Retinal pigment epithelial cell (primary cell): ENCODE measurements at regions not wholly inside any gene's neighbourhood (a gene's known extent, or its start where the extent isn't known, plus 50 kb on each side); places are given as distances from the start of the nearest gene placed in this dataset.

Experiments used
- DNase-seq: peaks from one replicate; pipeline ENCODE4 v3.0.0-alpha.2; 2010; ENCODE audit warnings: low read depth
- H3K4me3 ChIP-seq: 2 replicates; pipeline ENCODE4 v1.5.1; 2011; ENCODE audit warnings: mild to moderate bottlenecking, low read length, control low read depth, moderate library complexity
- TF ChIP-seq, protein P1 (sequence below): conservative IDR thresholded peaks from 2 replicates; pipeline ENCODE4 v1.5.1; 2011; ENCODE audit warnings: low read depth, low read length, control low read depth, inconsistent platforms

DNA sequence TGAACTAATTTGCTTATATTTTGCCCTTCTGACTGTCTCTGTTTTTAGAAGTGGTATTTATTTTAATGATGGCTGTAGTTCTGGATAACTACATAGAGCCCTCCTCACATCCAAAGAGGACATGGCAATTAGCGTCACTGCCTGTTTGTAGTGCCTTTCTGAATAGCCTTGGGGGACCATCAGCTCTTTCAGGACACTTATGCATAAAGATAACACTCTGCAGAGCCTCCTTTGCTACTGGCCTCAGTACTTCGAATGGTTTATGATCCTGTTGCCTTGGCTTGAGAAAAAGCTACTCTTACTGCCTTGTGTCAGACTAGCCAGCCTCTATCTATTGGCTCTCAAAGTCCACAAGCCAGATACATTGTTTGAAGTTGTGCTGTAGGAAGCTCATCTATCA, 105.4 kb upstream of the SPRED1 start:
- no peak for DNase-seq
- no peak overlapping the region for H3K4me3 ChIP-seq
- TF ChIP-seq, protein P1, sequence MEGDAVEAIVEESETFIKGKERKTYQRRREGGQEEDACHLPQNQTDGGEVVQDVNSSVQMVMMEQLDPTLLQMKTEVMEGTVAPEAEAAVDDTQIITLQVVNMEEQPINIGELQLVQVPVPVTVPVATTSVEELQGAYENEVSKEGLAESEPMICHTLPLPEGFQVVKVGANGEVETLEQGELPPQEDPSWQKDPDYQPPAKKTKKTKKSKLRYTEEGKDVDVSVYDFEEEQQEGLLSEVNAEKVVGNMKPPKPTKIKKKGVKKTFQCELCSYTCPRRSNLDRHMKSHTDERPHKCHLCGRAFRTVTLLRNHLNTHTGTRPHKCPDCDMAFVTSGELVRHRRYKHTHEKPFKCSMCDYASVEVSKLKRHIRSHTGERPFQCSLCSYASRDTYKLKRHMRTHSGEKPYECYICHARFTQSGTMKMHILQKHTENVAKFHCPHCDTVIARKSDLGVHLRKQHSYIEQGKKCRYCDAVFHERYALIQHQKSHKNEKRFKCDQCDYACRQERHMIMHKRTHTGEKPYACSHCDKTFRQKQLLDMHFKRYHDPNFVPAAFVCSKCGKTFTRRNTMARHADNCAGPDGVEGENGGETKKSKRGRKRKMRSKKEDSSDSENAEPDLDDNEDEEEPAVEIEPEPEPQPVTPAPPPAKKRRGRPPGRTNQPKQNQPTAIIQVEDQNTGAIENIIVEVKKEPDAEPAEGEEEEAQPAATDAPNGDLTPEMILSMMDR: no peak

DNA sequence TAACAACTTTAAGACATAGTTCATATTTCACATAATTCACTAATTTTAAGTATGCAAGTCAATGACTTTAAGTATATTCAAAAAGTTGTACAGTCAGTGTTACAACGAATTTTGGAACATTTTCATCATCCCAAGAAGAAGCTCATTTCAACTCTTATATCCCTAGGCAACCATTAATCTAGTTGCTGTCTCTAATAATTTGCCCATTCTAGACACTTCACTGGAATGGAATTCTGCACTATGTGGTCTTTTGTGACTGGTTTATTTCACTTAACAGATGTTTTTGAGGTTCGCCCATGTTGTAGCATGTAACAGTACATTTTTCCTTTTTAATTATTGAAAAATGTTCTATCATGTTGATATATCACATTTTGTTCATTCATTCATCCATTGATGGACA, 104.2 kb upstream of the SPRED1 start:
- TF ChIP-seq, protein P1: no peak
- no peak overlapping the region for H3K4me3 ChIP-seq
- DNase-seq: no peak

DNA sequence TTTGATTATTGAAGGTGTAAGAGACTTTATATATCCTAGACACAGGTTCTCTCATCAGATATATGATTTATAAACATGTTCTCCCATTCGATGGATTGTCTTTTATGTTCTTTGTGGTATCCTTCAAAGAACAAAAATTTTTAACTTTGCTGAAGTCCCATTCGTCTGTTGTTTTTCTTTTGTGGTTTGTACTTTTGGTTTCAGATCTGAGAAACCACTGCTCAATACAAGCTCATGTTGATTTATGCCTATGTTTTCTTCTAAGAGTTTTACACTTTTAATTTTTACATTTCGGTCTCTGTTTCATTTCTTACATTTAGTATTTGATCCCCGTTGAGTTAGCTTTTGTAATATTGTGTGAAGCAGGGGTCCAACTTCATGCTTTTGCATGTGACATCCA, 103.3 kb upstream of the SPRED1 start:
- TF ChIP-seq, protein P1: no peak
- no peak overlapping the region for H3K4me3 ChIP-seq
- DNase-seq: no peak

DNA sequence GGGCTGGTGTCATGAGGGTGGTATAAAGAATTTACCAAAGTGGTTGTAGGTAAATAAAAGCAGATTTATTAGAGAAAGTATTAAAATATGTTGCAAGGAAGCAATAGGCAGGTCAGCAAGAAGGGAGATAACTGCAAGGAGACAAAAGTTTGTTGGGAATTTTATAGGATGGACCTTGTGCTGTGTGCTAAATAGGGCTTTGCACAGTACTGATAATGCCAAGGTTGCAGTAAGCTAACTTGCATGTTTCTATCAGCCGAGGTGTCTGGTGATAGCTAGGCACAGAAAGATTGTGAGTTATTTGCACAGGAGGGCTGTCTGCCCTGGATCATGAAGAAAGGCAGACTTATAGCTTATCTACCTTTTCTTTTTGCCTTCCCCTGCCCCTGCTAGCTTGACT, 102.5 kb upstream of the SPRED1 start:
- DNase-seq: no peak
- TF ChIP-seq, protein P1: no peak
- H3K4me3 ChIP-seq: no peak overlapping the region

DNA sequence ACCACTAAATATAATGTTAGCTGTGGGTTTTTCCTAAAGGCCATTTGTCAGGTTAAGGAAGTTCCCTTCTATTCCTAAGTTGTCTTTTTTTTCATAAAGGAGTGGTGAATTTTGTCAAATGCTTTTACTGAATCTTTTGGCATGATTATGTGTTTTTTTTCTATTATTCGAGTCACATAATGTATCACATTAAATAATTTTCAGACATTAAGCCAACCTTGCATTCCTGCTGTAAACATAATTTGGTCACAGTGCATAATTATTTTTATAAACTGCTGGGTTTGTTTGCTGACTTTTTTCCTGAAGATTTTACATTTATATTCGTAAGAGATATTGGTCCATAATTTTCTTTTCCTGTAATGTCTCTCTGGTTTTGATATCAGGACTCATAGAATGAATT, 101.8 kb upstream of the SPRED1 start:
- DNase-seq: no peak
- H3K4me3 ChIP-seq: no peak overlapping the region
- TF ChIP-seq, protein P1: no peak

DNA sequence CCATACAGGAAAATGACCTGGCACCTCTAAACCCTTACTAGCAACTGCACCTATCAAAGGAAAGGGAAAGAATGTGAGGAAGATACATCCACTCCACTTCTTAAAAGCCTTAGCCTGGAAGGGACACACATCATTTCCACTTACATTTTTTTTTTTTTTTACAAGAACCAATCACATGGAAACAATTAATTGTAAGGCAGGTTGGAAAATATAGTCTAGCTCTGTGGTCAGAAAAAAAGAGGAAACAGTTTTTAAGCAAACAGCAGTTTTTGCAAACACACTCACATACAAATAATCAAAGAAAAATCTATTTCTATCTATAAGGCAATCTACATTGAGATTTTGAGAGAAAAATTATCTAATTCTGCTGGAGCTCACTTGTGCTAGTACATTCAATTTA, 98.9 kb upstream of the SPRED1 start:
- TF ChIP-seq, protein P1: no peak
- no peak overlapping the region for H3K4me3 ChIP-seq
- DNase-seq: no peak

DNA sequence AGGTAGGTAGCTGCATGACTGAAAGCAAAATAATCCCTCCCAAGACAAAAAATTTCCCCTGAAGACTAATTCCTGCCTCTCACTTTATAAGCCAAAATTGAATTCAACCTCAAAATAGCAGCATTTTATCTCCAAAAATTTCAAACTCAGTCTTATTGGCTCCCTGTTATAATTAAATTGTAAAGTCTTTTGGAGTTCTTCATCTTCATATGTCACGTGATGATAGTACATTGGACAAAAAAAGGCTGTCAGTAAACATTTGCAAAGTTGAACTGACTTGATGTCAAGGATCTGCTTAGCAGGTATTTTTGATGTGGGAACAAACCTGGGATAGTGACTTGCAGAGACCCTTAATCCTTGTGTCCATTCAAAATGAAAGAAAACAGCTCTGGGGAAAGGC, 98.4 kb upstream of the SPRED1 start:
- H3K4me3 ChIP-seq: no peak overlapping the region
- no peak for DNase-seq
- TF ChIP-seq, protein P1: no peak
